Fibroblast of lung (primary cell): ENCODE measurements at regions not wholly inside any gene's neighbourhood (a gene's known extent, or its start where the extent isn't known, plus 50 kb on each side); places are given as distances from the start of the nearest gene placed in this dataset.

Experiments
- DNase-seq, 2 donors: peaks; one replicate each; pipeline versions ENCODE4 v3.0.0 to v3.0.0-alpha.2; 2010; ENCODE audit warnings: low read depth in 2 of 2
- H2AFZ ChIP-seq: 2 replicates; pipeline ENCODE4 v1.5.1; 2012; ENCODE audit warnings: low read length, control low read depth, inconsistent platforms
- H3K27ac ChIP-seq: 2 replicates; pipeline ENCODE4 v1.5.1; 2011; ENCODE audit warnings: low read length, control low read depth; ENCODE audit not compliant: insufficient read depth
- H3K27me3 ChIP-seq: 2 replicates; pipeline ENCODE4 v1.5.1; 2011; ENCODE audit warnings: mild to moderate bottlenecking, low read length; ENCODE audit not compliant: control insufficient read depth, insufficient read depth
- H3K36me3 ChIP-seq: 2 replicates; pipeline ENCODE4 v1.5.1; 2011; ENCODE audit warnings: low read length; ENCODE audit not compliant: control insufficient read depth, insufficient read depth
- H3K4me1 ChIP-seq: 2 replicates; pipeline ENCODE4 v1.5.1; 2011; ENCODE audit warnings: low read length; ENCODE audit not compliant: control insufficient read depth, insufficient read depth; ENCODE audit errors: extremely low read depth
- H3K4me2 ChIP-seq: 2 replicates; pipeline ENCODE4 v1.5.1; 2011; ENCODE audit warnings: low read length, control low read depth; ENCODE audit not compliant: insufficient read depth; ENCODE audit errors: extremely low read depth
- H3K4me3 ChIP-seq, 4 experiments: fragments of 200-600 bp in 1 of 4; sonication (generic) in 1 of 4; replicated peaks in 1 of 4; 2 replicates each; pipeline ENCODE4 v1.5.1; 2011 to 2016; ENCODE audit warnings: low read length in 4 of 4, low read depth in 3 of 4, mild to moderate bottlenecking in 3 of 4, control low read depth in 2 of 4, inconsistent platforms in 1 of 4, mixed read lengths in 1 of 4; ENCODE audit not compliant: insufficient read depth in 1 of 4; ENCODE audit errors: control extremely low read depth in 1 of 4
- H3K79me2 ChIP-seq: 2 replicates; pipeline ENCODE4 v1.5.1; 2012; ENCODE audit warnings: mild to moderate bottlenecking, low read length, inconsistent platforms; ENCODE audit not compliant: control insufficient read depth, insufficient read depth
- H3K9ac ChIP-seq: 2 replicates; pipeline ENCODE4 v1.5.1; 2011; ENCODE audit warnings: mild to moderate bottlenecking, low read length, control low read depth; ENCODE audit not compliant: insufficient read depth
- H3K9me3 ChIP-seq: 2 replicates; pipeline ENCODE4 v1.5.1; 2012; ENCODE audit warnings: low read depth, low read length; ENCODE audit not compliant: control insufficient read depth, insufficient read depth
- H4K20me1 ChIP-seq: 2 replicates; pipeline ENCODE4 v1.5.1; 2011; ENCODE audit warnings: low read length; ENCODE audit not compliant: control insufficient read depth, insufficient read depth; ENCODE audit errors: extremely low read depth
- CTCF ChIP-seq, 2 donors: IDR thresholded peaks in 1 of 2; conservative IDR thresholded peaks in 1 of 2; 1 replicate in 1 of 2; 2 replicates in 1 of 2; pipeline ENCODE4 v1.5.1; 2011 to 2012; ENCODE audit warnings: low read length in 2 of 2, control low read depth in 1 of 2, inconsistent platforms in 1 of 2, low read depth in 1 of 2, mild to moderate bottlenecking in 1 of 2
- EZH2 ChIP-seq: IDR thresholded peaks from 2 replicates; pipeline ENCODE4 v1.5.1; 2012; ENCODE audit warnings: low read length, control low read depth, mild to moderate bottlenecking; ENCODE audit errors: missing control alignments

GRCh38 chr7:124261710-124262109, 228.8 kb upstream of the TMEM229A start:
- H3K4me3 ChIP-seq: no peak overlapping the region
- H2AFZ ChIP-seq: no peak overlapping the region
- H3K27me3 ChIP-seq: no peaks in the 10 kb centered on the region
- no peak overlapping the region for H3K4me2 ChIP-seq
- DNase-seq: no peak
- no peak for TF ChIP-seq EZH2
- H3K9me3 ChIP-seq: no peaks in the 10 kb centered on the region
- H3K27ac ChIP-seq: no peak overlapping the region
- no peaks in the 10 kb centered on the region for H4K20me1 ChIP-seq
- H3K36me3 ChIP-seq: no peaks in the 10 kb centered on the region
- no peaks in the 10 kb centered on the region for H3K79me2 ChIP-seq
- H3K4me1 ChIP-seq: no peaks in the 10 kb centered on the region
- H3K9ac ChIP-seq: no peak overlapping the region

GRCh38 chr7:124257638-124258308, 224.9 kb upstream of the TMEM229A start:
- no peak overlapping the region for H3K27ac ChIP-seq
- no peak for DNase-seq
- no peaks in the 10 kb centered on the region for H3K27me3 ChIP-seq
- H2AFZ ChIP-seq: no peak overlapping the region
- H3K9me3 ChIP-seq: no peaks in the 10 kb centered on the region
- TF ChIP-seq EZH2: no peak
- TF ChIP-seq CTCF (conservative IDR thresholded peaks at IDR 0.05 in 1 of 2, IDR thresholded peaks at IDR 0.05 in 1 of 2; ENCODE audit: low read depth in 1 of 2, low read length in 2 of 2): no peak
- no peak overlapping the region for H3K9ac ChIP-seq
- no peaks in the 10 kb centered on the region for H3K79me2 ChIP-seq
- no peaks in the 10 kb centered on the region for H4K20me1 ChIP-seq
- no peaks in the 10 kb centered on the region for H3K36me3 ChIP-seq
- H3K4me1 ChIP-seq: no peaks in the 10 kb centered on the region
- H3K4me2 ChIP-seq: no peak overlapping the region
- H3K4me3 ChIP-seq: no peak overlapping the region

DNA sequence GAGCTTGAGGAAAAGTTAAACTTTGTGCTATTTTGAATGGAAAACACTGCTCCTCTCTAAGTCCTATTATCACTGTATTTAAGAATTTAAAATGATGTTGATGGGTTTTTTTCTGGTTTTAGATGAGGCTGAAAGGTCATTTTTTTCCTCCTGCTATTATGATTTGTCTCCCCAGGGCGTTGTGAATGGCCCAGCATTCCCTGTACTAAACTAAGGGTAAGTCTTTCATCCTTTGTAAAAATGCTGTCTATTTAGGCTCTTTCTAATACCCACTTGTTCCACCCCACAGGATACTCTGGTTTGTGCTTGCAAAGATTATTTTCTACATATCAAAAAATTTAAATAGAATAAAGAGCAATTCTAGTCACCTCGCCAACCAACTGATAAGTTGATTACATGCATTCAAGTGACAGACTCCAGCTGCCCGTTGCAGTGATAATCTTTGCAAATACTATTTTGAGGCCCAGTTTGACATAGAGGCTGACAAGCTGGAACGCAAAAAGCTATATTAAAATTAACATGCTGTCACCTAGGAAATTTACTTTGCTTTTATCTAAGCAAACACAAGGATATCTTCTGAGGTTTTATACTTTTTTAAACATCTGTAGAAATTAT, 222.3 kb upstream of the TMEM229A start:
- Histone ChIP-seq H4K20me1 (no peaks in the 10 kb centered on the region), H3K9me3 (no peaks in the 10 kb centered on the region), H3K4me1 (no peaks in the 10 kb centered on the region), H3K4me3 (no peak overlapping the region), H3K36me3 (no peaks in the 10 kb centered on the region), H3K9ac (no peak overlapping the region), H3K4me2 (no peak overlapping the region), H3K27ac (no peak overlapping the region), H3K79me2 (no peaks in the 10 kb centered on the region), H2AFZ (no peak overlapping the region), H3K27me3 (no peaks in the 10 kb centered on the region)
- no peak for DNase-seq
- TF ChIP-seq EZH2 (no peak), CTCF (conservative IDR thresholded peaks at IDR 0.05 in 1 of 2, IDR thresholded peaks at IDR 0.05 in 1 of 2; ENCODE audit: low read depth in 1 of 2, low read length in 2 of 2) (no peak)
